SK-N-SH treated with all-trans-retinoic acid at 6 μM for 48 hours (cell line): ENCODE measurements at regions not wholly inside any gene's neighbourhood (a gene's known extent, or its start where the extent isn't known, plus 50 kb on each side); places are given as distances from the start of the nearest gene placed in this dataset.

ENCODE experiments used
- ARNTL ChIP-seq: fragments of 450-650 bp; formaldehyde crosslinking; IDR thresholded peaks from 2 replicates; pipeline ENCODE4 v1.5.0; 2020; ENCODE audit warnings: low read depth, mild to moderate bottlenecking, moderate library complexity, borderline replicate concordance
- CSRNP3 ChIP-seq: fragments of 250-450 bp; sonication (Bioruptor Pico); IDR thresholded peaks from 2 replicates; pipeline ENCODE4 v1.5.1; 2021; ENCODE audit warnings: mild to moderate bottlenecking, moderate library complexity
- POU6F1 ChIP-seq: fragments of 250-450 bp; sonication (Bioruptor Pico); IDR thresholded peaks from 2 replicates; pipeline ENCODE4 v1.8.0; 2021; ENCODE audit warnings: low read depth, mild to moderate bottlenecking, moderate library complexity, borderline replicate concordance
- ZFP3 ChIP-seq: fragments of 250-450 bp; sonication (Bioruptor Pico); IDR thresholded peaks from 2 replicates; pipeline ENCODE4 v1.5.0; 2020; ENCODE audit warnings: mild to moderate bottlenecking, moderate library complexity
- ZNF565 ChIP-seq: fragments of 450-650 bp; formaldehyde crosslinking; conservative IDR thresholded peaks from 2 replicates; pipeline ENCODE4 v1.5.0; 2020; ENCODE audit warnings: low read depth, mild to moderate bottlenecking, moderate library complexity

GRCh38 chr12:46965137-46965536 is 114.3 kb upstream of the PCED1B start:
- TF ChIP-seq ARNTL (CRISPR knock-in tag) (no peak), POU6F1 (CRISPR knock-in tag) (no peak), CSRNP3 (CRISPR knock-in tag) (no peak), ZFP3 (CRISPR knock-in tag) (no peak), ZNF565 (CRISPR knock-in tag) (no peak)
